ENCODE measurements at regions not wholly inside any gene's neighbourhood (a gene's known extent, or its start where the extent isn't known, plus 50 kb on each side); places are given as distances from the start of the nearest gene placed in this dataset.

DNA sequence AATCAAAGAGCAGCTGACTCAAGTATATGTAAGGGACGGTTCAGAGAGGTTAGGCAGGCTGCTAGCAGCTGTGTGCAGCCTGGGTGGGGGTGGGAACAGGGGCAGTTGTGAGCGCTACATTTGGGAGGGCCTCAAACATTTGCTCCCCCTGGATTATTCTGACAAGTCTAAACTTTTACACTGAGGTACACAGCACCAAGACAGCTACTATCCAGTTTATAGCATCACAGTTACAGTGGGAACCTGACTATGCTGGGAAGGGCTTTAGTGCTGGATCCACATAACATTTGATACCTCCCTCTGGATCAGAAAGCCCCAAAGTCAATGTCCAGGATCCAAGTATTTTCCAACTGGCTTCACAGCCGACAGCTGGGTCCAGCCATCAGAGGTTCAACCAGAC is 55.8 kb upstream of the GIMD1 start:
- TF ChIP-seq SIN3A (IDR thresholded peaks at IDR 0.05; ENCODE audit: borderline replicate concordance, insufficient read depth, low read depth, low read length), result no peak
- TF ChIP-seq, protein P1, sequence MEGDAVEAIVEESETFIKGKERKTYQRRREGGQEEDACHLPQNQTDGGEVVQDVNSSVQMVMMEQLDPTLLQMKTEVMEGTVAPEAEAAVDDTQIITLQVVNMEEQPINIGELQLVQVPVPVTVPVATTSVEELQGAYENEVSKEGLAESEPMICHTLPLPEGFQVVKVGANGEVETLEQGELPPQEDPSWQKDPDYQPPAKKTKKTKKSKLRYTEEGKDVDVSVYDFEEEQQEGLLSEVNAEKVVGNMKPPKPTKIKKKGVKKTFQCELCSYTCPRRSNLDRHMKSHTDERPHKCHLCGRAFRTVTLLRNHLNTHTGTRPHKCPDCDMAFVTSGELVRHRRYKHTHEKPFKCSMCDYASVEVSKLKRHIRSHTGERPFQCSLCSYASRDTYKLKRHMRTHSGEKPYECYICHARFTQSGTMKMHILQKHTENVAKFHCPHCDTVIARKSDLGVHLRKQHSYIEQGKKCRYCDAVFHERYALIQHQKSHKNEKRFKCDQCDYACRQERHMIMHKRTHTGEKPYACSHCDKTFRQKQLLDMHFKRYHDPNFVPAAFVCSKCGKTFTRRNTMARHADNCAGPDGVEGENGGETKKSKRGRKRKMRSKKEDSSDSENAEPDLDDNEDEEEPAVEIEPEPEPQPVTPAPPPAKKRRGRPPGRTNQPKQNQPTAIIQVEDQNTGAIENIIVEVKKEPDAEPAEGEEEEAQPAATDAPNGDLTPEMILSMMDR (IDR thresholded peaks at IDR 0.05), result no peak
- TF ChIP-seq, protein P2, sequence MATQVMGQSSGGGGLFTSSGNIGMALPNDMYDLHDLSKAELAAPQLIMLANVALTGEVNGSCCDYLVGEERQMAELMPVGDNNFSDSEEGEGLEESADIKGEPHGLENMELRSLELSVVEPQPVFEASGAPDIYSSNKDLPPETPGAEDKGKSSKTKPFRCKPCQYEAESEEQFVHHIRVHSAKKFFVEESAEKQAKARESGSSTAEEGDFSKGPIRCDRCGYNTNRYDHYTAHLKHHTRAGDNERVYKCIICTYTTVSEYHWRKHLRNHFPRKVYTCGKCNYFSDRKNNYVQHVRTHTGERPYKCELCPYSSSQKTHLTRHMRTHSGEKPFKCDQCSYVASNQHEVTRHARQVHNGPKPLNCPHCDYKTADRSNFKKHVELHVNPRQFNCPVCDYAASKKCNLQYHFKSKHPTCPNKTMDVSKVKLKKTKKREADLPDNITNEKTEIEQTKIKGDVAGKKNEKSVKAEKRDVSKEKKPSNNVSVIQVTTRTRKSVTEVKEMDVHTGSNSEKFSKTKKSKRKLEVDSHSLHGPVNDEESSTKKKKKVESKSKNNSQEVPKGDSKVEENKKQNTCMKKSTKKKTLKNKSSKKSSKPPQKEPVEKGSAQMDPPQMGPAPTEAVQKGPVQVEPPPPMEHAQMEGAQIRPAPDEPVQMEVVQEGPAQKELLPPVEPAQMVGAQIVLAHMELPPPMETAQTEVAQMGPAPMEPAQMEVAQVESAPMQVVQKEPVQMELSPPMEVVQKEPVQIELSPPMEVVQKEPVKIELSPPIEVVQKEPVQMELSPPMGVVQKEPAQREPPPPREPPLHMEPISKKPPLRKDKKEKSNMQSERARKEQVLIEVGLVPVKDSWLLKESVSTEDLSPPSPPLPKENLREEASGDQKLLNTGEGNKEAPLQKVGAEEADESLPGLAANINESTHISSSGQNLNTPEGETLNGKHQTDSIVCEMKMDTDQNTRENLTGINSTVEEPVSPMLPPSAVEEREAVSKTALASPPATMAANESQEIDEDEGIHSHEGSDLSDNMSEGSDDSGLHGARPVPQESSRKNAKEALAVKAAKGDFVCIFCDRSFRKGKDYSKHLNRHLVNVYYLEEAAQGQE (IDR thresholded peaks at IDR 0.05; ENCODE audit: insufficient read depth in 1 of 2, low read depth in 2 of 2, low read length in 1 of 2), result no peak

All from Panc1 (cell line).